GM19395 (cell line): ENCODE measurements at regions not wholly inside any gene's neighbourhood (a gene's known extent, or its start where the extent isn't known, plus 50 kb on each side); places are given as distances from the start of the nearest gene placed in this dataset.
"Not testable (repeated sequence)": the region's sequence is repeated elsewhere in the genome, so short reads cannot be mapped to it uniquely, and the experiment has no call there.

ENCODE experiments used
- ATAC-seq: cut with Tn5 transposase; IDR thresholded peaks from one replicate; pipeline ENCODE4 v1.9.1; 2021; ENCODE audit warnings: mild to moderate bottlenecking, moderate library complexity; ENCODE audit not compliant: unreplicated experiment

- no peak for ATAC-seq
Observed at GRCh38 chr18:73563901-73564472, 583.6 kb downstream of the FBXO15 start.

GRCh38 chr18:73563345-73563744, 584.3 kb downstream of the FBXO15 start:
- no peak for ATAC-seq

GRCh38 chr18:73556904-73557303, 590.7 kb downstream of the FBXO15 start:
- no peak for ATAC-seq

- ATAC-seq = no peak
Observed at GRCh38 chr18:73552171-73552570, 595.5 kb downstream of the FBXO15 start.

- ATAC-seq = no peak
Observed at GRCh38 chr18:73551211-73551610, 596.4 kb downstream of the FBXO15 start.

- ATAC-seq = no peak
Observed at GRCh38 chr18:73549236-73549635, 598.4 kb downstream of the FBXO15 start.

- no peak for ATAC-seq
Observed at GRCh38 chr18:73545472-73545871, 602.2 kb downstream of the FBXO15 start.

GRCh38 chr18:73544617-73545016, 603.0 kb downstream of the FBXO15 start:
- no peak for ATAC-seq

- ATAC-seq = no peak
Observed at GRCh38 chr18:73544032-73544431, 603.6 kb downstream of the FBXO15 start.

GRCh38 chr18:73535990-73536389, 611.6 kb downstream of the FBXO15 start:
- ATAC-seq = no peak

GRCh38 chr18:73535189-73535588, 612.4 kb downstream of the FBXO15 start:
- ATAC-seq = no peak

- ATAC-seq = no peak
Observed at GRCh38 chr18:73531601-73532000, 616.0 kb downstream of the FBXO15 start.

- ATAC-seq = no peak
Observed at GRCh38 chr18:73528066-73528465, 619.6 kb downstream of the FBXO15 start.

GRCh38 chr18:73520229-73520628, 627.4 kb downstream of the FBXO15 start:
- ATAC-seq = no peak

GRCh38 chr18:73516056-73516455, 631.6 kb downstream of the FBXO15 start:
- ATAC-seq = not testable (repeated sequence)

GRCh38 chr18:73514449-73514848, 633.2 kb downstream of the FBXO15 start:
- no peak for ATAC-seq

- no peak for ATAC-seq
Observed at GRCh38 chr18:73511771-73512503, 635.7 kb downstream of the FBXO15 start.

GRCh38 chr18:73509460-73509859, 638.2 kb downstream of the FBXO15 start:
- no peak for ATAC-seq

GRCh38 chr18:73503326-73503725, 635.5 kb upstream of the NETO1 start:
- no peak for ATAC-seq

GRCh38 chr18:73487966-73488365, 620.2 kb upstream of the NETO1 start:
- no peak for ATAC-seq

GRCh38 chr18:73485166-73485565, 617.4 kb upstream of the NETO1 start:
- ATAC-seq = no peak

GRCh38 chr18:73482901-73483300, 615.1 kb upstream of the NETO1 start:
- no peak for ATAC-seq

GRCh38 chr18:73479477-73479876, 611.7 kb upstream of the NETO1 start:
- ATAC-seq = no peak
